H1 (cell line): ENCODE measurements at regions not wholly inside any gene's neighbourhood (a gene's known extent, or its start where the extent isn't known, plus 50 kb on each side); places are given as distances from the start of the nearest gene placed in this dataset.

Experiments used
- CTCF ChIA-PET: fragments of 300-600 bp; sonication (Branson Sonifier 250); formaldehyde crosslinking; loops from one replicate; lab custom pipeline; 2021; ENCODE audit not compliant: partially characterized antibody; lab: Charles Lee
- POLR2A ChIA-PET: fragments of 300-600 bp; sonication (Branson Sonifier 250); formaldehyde crosslinking; loops from one replicate; lab custom pipeline; 2021; ENCODE audit warnings: inconsistent platforms; ENCODE audit not compliant: partially characterized antibody; lab: Charles Lee
- DNase-seq, 2 experiments: peaks; one replicate each; pipeline versions ENCODE4 v3.0.0 to v3.0.0-alpha.2; 2010 to 2022; ENCODE audit warnings: low spot score in 2 of 2, low read depth in 1 of 2, mixed read lengths in 1 of 2
- FAIRE-seq: peaks from 2 replicates; lab custom pipeline; 2011; peaks lifted over from hg19 to GRCh38; lab: Jason Lieb, UNC
- H2AFZ ChIP-seq: 2 replicates; pipeline ENCODE4 v1.8.1; 2012; ENCODE audit warnings: low read length, inconsistent platforms
- H2AK5ac ChIP-seq: 2 replicates; pipeline ENCODE4 v1.6.1; 2013; ENCODE audit warnings: low read depth, low read length
- H2BK120ac ChIP-seq: replicated peaks from 2 replicates; pipeline ENCODE3; 2013; ENCODE audit warnings: low read depth, low read length, inconsistent platforms
- H2BK12ac ChIP-seq: 2 replicates; pipeline ENCODE4 v1.6.1; 2013; ENCODE audit warnings: low read depth, low read length
- H2BK15ac ChIP-seq: 2 replicates; pipeline ENCODE4 v1.6.1; 2013; ENCODE audit warnings: low read length
- H2BK20ac ChIP-seq: 2 replicates; pipeline ENCODE4 v1.6.1; 2013; ENCODE audit warnings: low read length
- H2BK5ac ChIP-seq: 2 replicates; pipeline ENCODE4 v1.6.1; 2013; ENCODE audit warnings: low read depth, low read length
- H3K14ac ChIP-seq: 2 replicates; pipeline ENCODE4 v1.6.1; 2013; ENCODE audit warnings: inconsistent platforms; ENCODE audit not compliant: insufficient read length
- H3K18ac ChIP-seq: 2 replicates; pipeline ENCODE4 v1.6.1; 2013; ENCODE audit warnings: low read length; ENCODE audit errors: extremely low read depth
- H3K23ac ChIP-seq: 2 replicates; pipeline ENCODE4 v1.6.1; 2013; ENCODE audit warnings: inconsistent platforms; ENCODE audit not compliant: insufficient read length
- H3K23me2 ChIP-seq: 2 replicates; pipeline ENCODE4 v1.6.1; 2013; ENCODE audit warnings: low read depth, low read length
- H3K27ac ChIP-seq: 2 replicates; pipeline ENCODE4 v1.6.1; 2011; ENCODE audit warnings: low read depth, low read length, inconsistent platforms
- H3K27me3 ChIP-seq, 4 experiments: replicated peaks in 1 of 4; 1 replicate in 1 of 4; 2 replicates in 3 of 4; pipeline versions ENCODE4 v1.6.1 to v1.8.1; 2011 to 2013; ENCODE audit warnings: low read length in 3 of 4, mild to moderate bottlenecking in 3 of 4, inconsistent platforms in 2 of 4, mixed read lengths in 2 of 4, moderate library complexity in 1 of 4; ENCODE audit not compliant: control insufficient read depth in 3 of 4, insufficient read depth in 3 of 4; ENCODE audit errors: extremely low read depth in 1 of 4
- H3K36me3 ChIP-seq, 4 experiments: 2 replicates each; pipeline versions ENCODE4 v1.6.1 to v1.8.1; 2011 to 2013; ENCODE audit warnings: mild to moderate bottlenecking in 4 of 4, low read length in 3 of 4, moderate library complexity in 2 of 4, control low read depth in 1 of 4, inconsistent platforms in 1 of 4; ENCODE audit not compliant: insufficient read depth in 4 of 4, control insufficient read depth in 2 of 4
- H3K4ac ChIP-seq: replicated peaks from 2 replicates; pipeline ENCODE3; 2013; ENCODE audit warnings: low read length, low read depth, mixed read lengths, inconsistent platforms; ENCODE audit not compliant: insufficient read length
- H3K4me1 ChIP-seq, 4 experiments: replicated peaks in 1 of 4; 1 replicate in 1 of 4; 2 replicates in 3 of 4; pipeline versions ENCODE4 v1.6.1 to v1.8.1; 2011 to 2013; ENCODE audit warnings: low read length in 3 of 4, inconsistent platforms in 2 of 4, mixed read lengths in 1 of 4; ENCODE audit not compliant: insufficient read depth in 4 of 4, control insufficient read depth in 3 of 4
- H3K4me2 ChIP-seq, 2 experiments: 2 replicates each; pipeline versions ENCODE4 v1.6.1 to v1.8.1; 2011 to 2013; ENCODE audit warnings: low read depth in 2 of 2, low read length in 2 of 2, control low read depth in 1 of 2, inconsistent platforms in 1 of 2, mild to moderate bottlenecking in 1 of 2; ENCODE audit not compliant: insufficient read depth in 1 of 2
- H3K4me3 ChIP-seq, 4 experiments: fragments of 200-600, 300-600 bp in 1 of 4; sonication (generic), shearing (Covaris generic), sonication (Bioruptor Twin) in 1 of 4; 2 replicates each; pipeline versions ENCODE4 v1.5.1 to v1.8.1; 2011 to 2016; ENCODE audit warnings: low read length in 4 of 4, low read depth in 3 of 4, control low read depth in 2 of 4, inconsistent platforms in 2 of 4, mild to moderate bottlenecking in 2 of 4, mixed read lengths in 1 of 4, moderate library complexity in 1 of 4; ENCODE audit not compliant: insufficient read depth in 2 of 4; ENCODE audit errors: extremely low read depth in 1 of 4
- H3K56ac ChIP-seq: replicated peaks from 2 replicates; pipeline ENCODE3; 2013; ENCODE audit warnings: low read depth, mild to moderate bottlenecking, mixed read lengths, low read length, inconsistent platforms; ENCODE audit not compliant: insufficient read length
- H3K79me1 ChIP-seq: 2 replicates; pipeline ENCODE4 v1.6.1; 2013; ENCODE audit warnings: low read depth, low read length, control low read depth
- H3K79me2 ChIP-seq, 2 experiments: 2 replicates each; pipeline versions ENCODE4 v1.6.1 to v1.8.1; 2012 to 2013; ENCODE audit warnings: low read length in 2 of 2, mild to moderate bottlenecking in 2 of 2, inconsistent platforms in 1 of 2; ENCODE audit not compliant: insufficient read depth in 2 of 2, control insufficient read depth in 1 of 2
- H3K9ac ChIP-seq, 4 experiments: replicated peaks in 1 of 4; 1 replicate in 1 of 4; 2 replicates in 3 of 4; pipeline versions ENCODE4 v1.6.1 to v1.8.1; 2011 to 2013; ENCODE audit warnings: low read depth in 3 of 4, low read length in 3 of 4, control low read depth in 2 of 4, mild to moderate bottlenecking in 2 of 4, moderate library complexity in 2 of 4, inconsistent platforms in 1 of 4; ENCODE audit errors: extremely low read depth in 1 of 4
- H3K9me3 ChIP-seq, 2 experiments: 2 replicates each; pipeline versions ENCODE4 v1.6.1 to v1.8.1; 2012 to 2013; ENCODE audit warnings: mild to moderate bottlenecking in 2 of 2, moderate library complexity in 2 of 2, control low read depth in 1 of 2, inconsistent platforms in 1 of 2, low read depth in 1 of 2, low read length in 1 of 2, mixed read lengths in 1 of 2; ENCODE audit not compliant: insufficient read depth in 2 of 2
- H4K20me1 ChIP-seq, 2 experiments: replicated peaks in 1 of 2; 2 replicates each; pipeline versions ENCODE3 to v1.8.1; 2011 to 2013; ENCODE audit warnings: inconsistent platforms in 2 of 2, low read length in 2 of 2, mild to moderate bottlenecking in 1 of 2; ENCODE audit not compliant: insufficient read depth in 2 of 2, control insufficient read depth in 1 of 2
- H4K5ac ChIP-seq: 2 replicates; pipeline ENCODE4 v1.6.1; 2013; ENCODE audit warnings: low read length, low read depth, mixed read lengths, inconsistent platforms; ENCODE audit not compliant: insufficient read length
- H4K8ac ChIP-seq: 2 replicates; pipeline ENCODE4 v1.8.0; 2013; ENCODE audit warnings: mild to moderate bottlenecking, moderate library complexity, low read length, inconsistent platforms; ENCODE audit not compliant: insufficient read depth; ENCODE audit errors: extremely low read depth
- H4K91ac ChIP-seq: replicated peaks from 2 replicates; pipeline ENCODE3; 2013; ENCODE audit warnings: low read length, mixed read lengths, inconsistent platforms; ENCODE audit not compliant: insufficient read length
- BACH1 ChIP-seq: IDR thresholded peaks from 2 replicates; pipeline ENCODE4 v1.6.1; 2012; ENCODE audit warnings: low read length, improper control_type of control experiment
- BRCA1 ChIP-seq: IDR thresholded peaks from 2 replicates; pipeline ENCODE4 v1.6.1; 2012; ENCODE audit warnings: low read depth, low read length, improper control_type of control experiment
- CTCF ChIP-seq, 3 experiments: IDR thresholded peaks; 1 replicate in 2 of 3; 2 replicates in 1 of 3; pipeline versions ENCODE4 v1.5.1 to v1.6.1; 2011; ENCODE audit warnings: low read length in 3 of 3, mild to moderate bottlenecking in 3 of 3, inconsistent platforms in 2 of 3, low read depth in 1 of 3, moderate library complexity in 1 of 3; ENCODE audit not compliant: insufficient read depth in 1 of 3; ENCODE audit errors: control extremely low read depth in 1 of 3
- EGR1 ChIP-seq: IDR thresholded peaks from 2 replicates; pipeline ENCODE4 v1.6.1; 2011; ENCODE audit warnings: low read depth, low read length, borderline replicate concordance
- GTF2F1 ChIP-seq: IDR thresholded peaks from 2 replicates; pipeline ENCODE4 v1.6.1; 2012; ENCODE audit warnings: low read depth, low read length, improper control_type of control experiment, borderline replicate concordance
- NRF1 ChIP-seq: IDR thresholded peaks from 2 replicates; pipeline ENCODE4 v1.6.1; 2011; ENCODE audit warnings: mild to moderate bottlenecking, low read depth, low read length, improper control_type of control experiment
- TBP ChIP-seq: IDR thresholded peaks from 2 replicates; pipeline ENCODE4 v1.6.1; 2011; ENCODE audit warnings: low read depth, low read length, improper control_type of control experiment
- WGBS, 2 experiments: shearing (Covaris generic) in 1 of 2; methylation state at CpG; one replicate each; pipeline versions ENCODE4 v1.1.6 to v1.1.7; 2013 to 2015; ENCODE audit warnings: low lambda C conversion rate in 2 of 2, mixed read lengths in 2 of 2, inconsistent platforms in 1 of 2, low coverage in 1 of 2, missing lambda C conversion rate in 1 of 2; ENCODE audit not compliant: insufficient replicate concordance in 2 of 2, insufficient coverage in 1 of 2, insufficient read length in 1 of 2; ENCODE audit errors: extremely low coverage in 1 of 2, missing lambda C conversion rate in 1 of 2; 5-methylcytosine and 5-hydroxymethylcytosine counted together
- TF ChIP-seq, protein P1 (sequence below): IDR thresholded peaks from 2 replicates; pipeline ENCODE4 v1.6.1; 2012; ENCODE audit warnings: inconsistent platforms

- FAIRE-seq = peak; percentile 65
- no peak overlapping the region for H2BK12ac ChIP-seq
- H3K4me3 ChIP-seq = peak overlapping the region in 1 of 4 experiments; percentile 47; a peak in 4 of 8 replicates
- WGBS, 2 experiments = 21% methylated on average over 33 of the region's 33 CpGs; no CpG with 5 or more reads in 1 of the 2 experiments
- no peak overlapping the region for H2BK5ac ChIP-seq
- no peak overlapping the region for H2BK20ac ChIP-seq
- no peaks in the 10 kb centered on the region; the same call in 1 of the 2 replicates for H3K23me2 ChIP-seq
- H3K56ac ChIP-seq = no peak overlapping the region
- no peak overlapping the region for H3K4ac ChIP-seq
- no peak overlapping the region for H3K9ac ChIP-seq
- H2AK5ac ChIP-seq = no peak overlapping the region
- H3K36me3 ChIP-seq = no peaks in the 10 kb centered on the region
- no peak overlapping the region for H4K5ac ChIP-seq
- H3K18ac ChIP-seq = peak overlapping the region; percentile 82; the same call in 1 of the 2 replicates
- no peaks in the 10 kb centered on the region for H3K79me2 ChIP-seq
- H3K27ac ChIP-seq = no peak overlapping the region
- H3K23ac ChIP-seq = no peak overlapping the region
- no peak overlapping the region for H4K91ac ChIP-seq
- peak overlapping the region; percentile 36 to 69 for H3K4me2 ChIP-seq
- peak overlapping the region; percentile 85; the same call in 1 of the 2 replicates for H4K8ac ChIP-seq
- POLR2A ChIA-PET = no interaction called here
- H3K27me3 ChIP-seq = peaks cover 0 to 20% (median 11%) of the 10 kb centered on the region in 4 experiments; a peak in 5 of 7 replicates
- CTCF ChIA-PET = interaction anchor here (0.6 to 9.0 kb wide), 62 partner anchors 8 to 1181 kb away, joined by 3 to 136 read pairs (median 4); partner anchors contain the start of gene NRP2
- H3K9me3 ChIP-seq = no peaks in the 10 kb centered on the region
- peak overlapping the region; percentile 81 for H2AFZ ChIP-seq
- H4K20me1 ChIP-seq = no peaks in the 10 kb centered on the region
- H3K14ac ChIP-seq = no peak overlapping the region
- DNase-seq = peak; percentile 46 to 96
- H2BK120ac ChIP-seq = no peak overlapping the region
- H3K79me1 ChIP-seq = no peaks in the 10 kb centered on the region
- H3K4me1 ChIP-seq = peaks cover 0 to 11% (median 2%) of the 10 kb centered on the region in 4 experiments; a peak in 4 of 7 replicates
- peak overlapping the region; percentile 19; the same call in 1 of the 2 replicates for H2BK15ac ChIP-seq
- TF ChIP-seq TBP (0 out of 2 replicates have a peak, but pooled peaks have one; percentile 32), BRCA1 (0 out of 2 replicates have a peak, but pooled peaks have one; percentile 9), EGR1 (peak; percentile 68; the same call in 1 of the 2 replicates), GTF2F1 (0 out of 2 replicates have a peak, but pooled peaks have one; percentile 27), NRF1 (no peak), CTCF (IDR thresholded peaks at IDR 0.05; ENCODE audit: control extremely low read depth in 1 of 3, insufficient read depth in 1 of 3, low read depth in 1 of 3, low read length in 3 of 3) (peak; percentile 89 to 94 (median 94)), BACH1 (peak; percentile 44; the same call in 1 of the 2 replicates)
- TF ChIP-seq, protein P1, sequence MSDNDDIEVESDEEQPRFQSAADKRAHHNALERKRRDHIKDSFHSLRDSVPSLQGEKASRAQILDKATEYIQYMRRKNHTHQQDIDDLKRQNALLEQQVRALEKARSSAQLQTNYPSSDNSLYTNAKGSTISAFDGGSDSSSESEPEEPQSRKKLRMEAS = peak; percentile 14; the same call in 1 of the 2 replicates
Observed at GRCh38 chr2:205925373-205926337, 160.3 kb downstream of the INO80D start.
